Lung (tissue), 11 donors: ENCODE measurements at regions not wholly inside any gene's neighbourhood (a gene's known extent, or its start where the extent isn't known, plus 50 kb on each side); places are given as distances from the start of the nearest gene placed in this dataset.
A peak's percentile ranks its signal among the peaks of the same experiment; 100 is the strongest.

Source experiments
- ATAC-seq: fragments of 200-7000 bp; cut with Tn5 transposase; one replicate; pipeline ENCODE4 v1.9.1; 2020; ENCODE audit warnings: moderate number of reproducible peaks; ENCODE audit not compliant: insufficient read depth, low FRiP score
- DNase-seq, 3 donors: peaks; one replicate each; pipeline ENCODE4 v3.0.0-alpha.2; 2013 to 2017
- H3K27ac ChIP-seq, 2 donors: one replicate each; pipeline ENCODE4 v1.5.1; 2013; ENCODE audit warnings: mild to moderate bottlenecking in 2 of 2, moderate library complexity in 2 of 2, control low read depth in 1 of 2, inconsistent platforms in 1 of 2, low read depth in 1 of 2, low read length in 1 of 2
- H3K27me3 ChIP-seq, 3 donors: one replicate each; pipeline ENCODE4 v1.5.1; 2013; ENCODE audit warnings: low read length in 2 of 3; ENCODE audit not compliant: control insufficient read depth in 3 of 3, insufficient read depth in 3 of 3
- H3K36me3 ChIP-seq, 4 donors: one replicate each; pipeline ENCODE4 v1.5.1; 2013; ENCODE audit warnings: low read length in 4 of 4, mild to moderate bottlenecking in 1 of 4, moderate library complexity in 1 of 4; ENCODE audit not compliant: control insufficient read depth in 4 of 4, insufficient read depth in 4 of 4
- H3K4me1 ChIP-seq, 5 donors: one replicate each; pipeline ENCODE4 v1.5.1; 2013; ENCODE audit warnings: low read length in 5 of 5, mild to moderate bottlenecking in 2 of 5, moderate library complexity in 1 of 5; ENCODE audit not compliant: control insufficient read depth in 5 of 5, insufficient read depth in 5 of 5
- H3K4me3 ChIP-seq: one replicate; pipeline ENCODE4 v1.5.1; 2013; ENCODE audit warnings: mild to moderate bottlenecking, control low read depth, moderate library complexity
- H3K9ac ChIP-seq, 2 donors: one replicate each; pipeline ENCODE4 v1.5.1; 2013; ENCODE audit warnings: low read length in 2 of 2, control low read depth in 1 of 2; ENCODE audit not compliant: insufficient read depth in 1 of 2
- H3K9me3 ChIP-seq, 4 donors: one replicate each; pipeline ENCODE4 v1.5.1; 2013; ENCODE audit warnings: low read length in 3 of 4, mild to moderate bottlenecking in 1 of 4, moderate library complexity in 1 of 4; ENCODE audit not compliant: control insufficient read depth in 4 of 4, insufficient read depth in 3 of 4
- WGBS, 2 donors: extraction: QIAGEN DNeasy Blood & Tissue Kit; methylation state at CpG; one replicate each; pipeline ENCODE4 v1.1.7; 2013; 5-methylcytosine and 5-hydroxymethylcytosine counted together
- TF ChIP-seq, protein P1 (sequence below): IDR thresholded peaks from 2 replicates; pipeline ENCODE4 v1.5.1; 2012; ENCODE audit warnings: mild to moderate bottlenecking; ENCODE audit errors: control extremely low read depth, extremely low read depth
- donor health status: control.
- donor health status: control.
- donor health status: Bipolar disorder and iron deficiency.
- donor health status: healthy.
- donor health status: DM: yes; HTN: yes; CAD: no.

DNA sequence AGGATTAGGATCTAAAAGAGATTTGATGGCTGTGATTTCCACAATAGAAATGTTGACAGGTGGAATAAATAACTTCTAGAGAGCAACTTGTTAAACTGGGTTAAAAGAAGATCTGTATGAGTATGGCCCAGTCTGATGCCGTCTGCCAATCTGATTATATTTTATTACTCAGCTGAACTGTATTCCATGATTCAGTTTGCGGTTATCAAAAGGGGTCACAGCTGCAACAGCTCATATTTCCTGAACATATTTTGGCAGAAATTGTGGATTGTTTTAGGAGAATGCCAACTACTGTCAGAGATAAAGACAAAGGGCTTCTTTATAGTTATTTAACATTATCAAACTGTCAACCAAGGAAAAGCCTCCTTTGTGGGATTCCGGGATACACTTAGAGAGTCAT is 244.8 kb upstream of the MINDY3 start:
- Histone ChIP-seq H3K36me3 (no peaks in the 10 kb centered on the region), H3K4me3 (no peak overlapping the region), H3K27me3 (no peaks in the 10 kb centered on the region), H3K27ac (no peak overlapping the region), H3K9me3 (no peaks in the 10 kb centered on the region), H3K4me1 (no peaks in the 10 kb centered on the region), H3K9ac (no peak overlapping the region)
- no peak for DNase-seq
- ATAC-seq = no peak
- TF ChIP-seq, protein P1, sequence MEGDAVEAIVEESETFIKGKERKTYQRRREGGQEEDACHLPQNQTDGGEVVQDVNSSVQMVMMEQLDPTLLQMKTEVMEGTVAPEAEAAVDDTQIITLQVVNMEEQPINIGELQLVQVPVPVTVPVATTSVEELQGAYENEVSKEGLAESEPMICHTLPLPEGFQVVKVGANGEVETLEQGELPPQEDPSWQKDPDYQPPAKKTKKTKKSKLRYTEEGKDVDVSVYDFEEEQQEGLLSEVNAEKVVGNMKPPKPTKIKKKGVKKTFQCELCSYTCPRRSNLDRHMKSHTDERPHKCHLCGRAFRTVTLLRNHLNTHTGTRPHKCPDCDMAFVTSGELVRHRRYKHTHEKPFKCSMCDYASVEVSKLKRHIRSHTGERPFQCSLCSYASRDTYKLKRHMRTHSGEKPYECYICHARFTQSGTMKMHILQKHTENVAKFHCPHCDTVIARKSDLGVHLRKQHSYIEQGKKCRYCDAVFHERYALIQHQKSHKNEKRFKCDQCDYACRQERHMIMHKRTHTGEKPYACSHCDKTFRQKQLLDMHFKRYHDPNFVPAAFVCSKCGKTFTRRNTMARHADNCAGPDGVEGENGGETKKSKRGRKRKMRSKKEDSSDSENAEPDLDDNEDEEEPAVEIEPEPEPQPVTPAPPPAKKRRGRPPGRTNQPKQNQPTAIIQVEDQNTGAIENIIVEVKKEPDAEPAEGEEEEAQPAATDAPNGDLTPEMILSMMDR = no peak
- WGBS, 2 donors = 84 to 90% methylated on average over 3 of the region's 3 CpGs

DNA sequence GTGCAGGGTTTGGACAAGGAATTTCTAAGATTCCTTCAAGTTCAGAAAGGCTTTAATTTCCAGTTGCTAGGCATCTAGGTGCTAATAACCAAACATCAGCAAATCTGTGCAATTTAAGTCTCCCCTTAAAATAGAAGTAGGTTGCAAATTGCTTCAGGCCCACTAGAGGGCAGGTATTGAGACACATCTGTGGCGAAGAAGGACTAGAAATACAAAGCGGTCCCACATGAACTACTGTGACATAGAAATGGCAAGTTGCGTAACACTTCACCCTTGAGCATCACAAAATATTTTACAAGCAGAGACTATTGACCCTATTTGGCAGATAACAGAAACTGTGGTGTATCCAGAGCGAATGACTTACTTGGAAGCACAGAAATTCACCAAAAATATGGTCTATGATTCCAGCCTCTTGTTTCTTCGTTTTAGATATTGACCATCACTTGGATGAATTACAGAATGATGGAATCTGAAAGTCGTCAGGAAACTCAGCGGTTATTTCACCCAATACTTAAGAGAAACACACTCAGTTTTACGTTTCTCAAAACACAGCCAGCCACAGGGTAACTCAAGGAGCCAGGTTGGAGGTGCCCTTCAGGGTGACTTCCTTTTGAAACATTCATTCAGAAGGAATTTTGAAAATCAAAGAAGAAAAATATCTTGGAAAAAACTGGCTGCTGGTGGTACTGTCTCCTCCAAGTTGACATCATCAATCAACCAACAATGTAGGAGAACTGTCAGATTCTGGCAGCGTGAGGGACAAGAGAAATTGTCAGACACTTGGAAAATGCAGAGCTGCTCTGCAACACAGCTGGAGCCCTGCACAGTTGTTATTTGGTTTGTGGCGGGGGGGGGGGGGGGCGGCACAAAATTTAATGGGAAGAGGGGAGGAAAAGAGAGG is 256.3 kb upstream of the MINDY3 start:
- 54 to 58% methylated on average over 10 of the region's 11 CpGs for WGBS, 2 donors
- no peak overlapping the region for H3K4me3 ChIP-seq
- H3K27me3 ChIP-seq = no peaks in the 10 kb centered on the region
- DNase-seq (peak in 2 of 3 donors; percentile 14 to 22), ATAC-seq (no peak)
- H3K9ac ChIP-seq = no peak overlapping the region
- no peaks in the 10 kb centered on the region for H3K4me1 ChIP-seq
- no peaks in the 10 kb centered on the region for H3K36me3 ChIP-seq
- no peak overlapping the region for H3K27ac ChIP-seq
- H3K9me3 ChIP-seq = no peaks in the 10 kb centered on the region
- TF ChIP-seq, protein P1 = no peak

DNA sequence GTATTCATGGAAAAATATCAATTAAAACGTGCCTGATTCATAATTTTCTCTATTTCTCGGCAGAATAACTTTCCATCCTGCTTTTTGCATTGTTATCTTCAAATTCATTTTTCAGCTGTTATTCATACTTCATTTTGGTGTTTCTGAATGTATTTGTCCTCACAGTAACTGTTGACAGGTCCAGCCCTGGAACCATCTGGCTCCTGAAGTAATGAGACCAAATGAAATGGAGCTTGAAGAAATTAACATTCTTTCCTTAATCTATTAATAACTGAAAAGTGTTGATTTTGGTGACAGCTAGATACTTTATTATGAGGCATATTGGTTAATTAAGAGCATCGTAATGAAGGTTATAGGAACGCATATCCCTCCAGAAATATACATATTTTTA is 257.0 kb upstream of the MINDY3 start:
- H3K4me1 ChIP-seq = no peaks in the 10 kb centered on the region
- no peak overlapping the region for H3K4me3 ChIP-seq
- no peak overlapping the region for H3K9ac ChIP-seq
- ATAC-seq (no peak), DNase-seq (no peak)
- H3K27ac ChIP-seq = no peak overlapping the region
- H3K27me3 ChIP-seq = no peaks in the 10 kb centered on the region
- H3K36me3 ChIP-seq = no peaks in the 10 kb centered on the region
- TF ChIP-seq, protein P1 = no peak
- peaks cover 0 to under 1% (median 0%) of the 10 kb centered on the region in 4 donors for H3K9me3 ChIP-seq
- WGBS, 2 donors = 83 to 87% methylated on average over 4 of the region's 4 CpGs
